ENCODE measurements at regions not wholly inside any gene's neighbourhood (a gene's known extent, or its start where the extent isn't known, plus 50 kb on each side); places are given as distances from the start of the nearest gene placed in this dataset.

- TF ChIP-seq EP300 (IDR thresholded peaks at IDR 0.05; ENCODE audit: low read depth): no peak
- no peak for TF ChIP-seq CTCF (IDR thresholded peaks at IDR 0.05)
- TF ChIP-seq POLR2A (IDR thresholded peaks at IDR 0.05): no peak
- TF ChIP-seq POLR2AphosphoS5 (IDR thresholded peaks at IDR 0.05): no peak
Measured at GRCh38 chr1:116856312-116856711, 53.4 kb upstream of the PTGFRN start.

Data from transverse colon (tissue), 4 donors.